ENCODE measurements at regions not wholly inside any gene's neighbourhood (a gene's known extent, or its start where the extent isn't known, plus 50 kb on each side); places are given as distances from the start of the nearest gene placed in this dataset.

- ATAC-seq (no peak), DNase-seq (no peak)
- no peak overlapping the region for H3K27ac ChIP-seq
- TF ChIP-seq CTCF (IDR thresholded peaks at IDR 0.05), result no peak
- WGBS, 2 donors, result 70 to 83% methylated on average over 4 of the region's 4 CpGs
- no peaks in the 10 kb centered on the region for H3K4me1 ChIP-seq
- intact Hi-C loops (cut with DNase I), result no loop called here
- H3K9me3 ChIP-seq, result no peaks in the 10 kb centered on the region
- H3K27me3 ChIP-seq, result no peaks in the 10 kb centered on the region
- H3K4me3 ChIP-seq, result no peak overlapping the region
- no peaks in the 10 kb centered on the region for H3K36me3 ChIP-seq
Observed at GRCh38 chrX:7689791-7690412, 153.1 kb upstream of the VCX start.

- ATAC-seq (no peak), DNase-seq (no peak)
- Histone ChIP-seq H3K9me3 (no peaks in the 10 kb centered on the region), H3K4me3 (no peak overlapping the region), H3K27me3 (no peaks in the 10 kb centered on the region), H3K27ac (no peak overlapping the region), H3K36me3 (no peaks in the 10 kb centered on the region), H3K4me1 (no peaks in the 10 kb centered on the region)
- TF ChIP-seq CTCF (IDR thresholded peaks at IDR 0.05), result no peak
- intact Hi-C loops (cut with DNase I), result no loop called here
- 83 to 84% methylated on average over 4 of the region's 4 CpGs for WGBS, 2 donors
Observed at GRCh38 chrX:7680181-7680580, 162.8 kb upstream of the VCX start.

GRCh38 chrX:7654316-7654715 lies 188.7 kb upstream of the VCX start:
- Histone ChIP-seq H3K4me1 (no peaks in the 10 kb centered on the region), H3K9me3 (peaks cover 0 to 38% (median 0%) of the 10 kb centered on the region in 11 donors), H3K27me3 (no peaks in the 10 kb centered on the region), H3K27ac (no peak overlapping the region), H3K36me3 (no peaks in the 10 kb centered on the region), H3K4me3 (no peak overlapping the region)
- ATAC-seq (no peak), DNase-seq (no peak)
- TF ChIP-seq CTCF (IDR thresholded peaks at IDR 0.05), result no peak
- WGBS, 2 donors, result 75 to 77% methylated on average over 5 of the region's 5 CpGs
- intact Hi-C loops (cut with DNase I), result no loop called here

- Histone ChIP-seq H3K9me3 (peaks cover 0 to 11% (median 0%) of the 10 kb centered on the region in 11 donors), H3K4me1 (no peaks in the 10 kb centered on the region), H3K36me3 (no peaks in the 10 kb centered on the region), H3K27me3 (no peaks in the 10 kb centered on the region), H3K4me3 (no peak overlapping the region), H3K27ac (no peak overlapping the region)
- intact Hi-C loops (cut with DNase I), result no loop called here
- WGBS, 2 donors, result 32 to 38% methylated on average over 3 of the region's 3 CpGs
- TF ChIP-seq CTCF (IDR thresholded peaks at IDR 0.05), result no peak
- DNase-seq (no peak), ATAC-seq (no peak)
Observed at GRCh38 chrX:7647831-7648230, 195.1 kb upstream of the VCX start.

Data from heart right ventricle (tissue), 16 donors.